Parathyroid adenoma (tissue), 2 donors: ENCODE measurements at regions not wholly inside any gene's neighbourhood (a gene's known extent, or its start where the extent isn't known, plus 50 kb on each side); places are given as distances from the start of the nearest gene placed in this dataset.

Experiments
- H2AFZ ChIP-seq: fragments of 300-600 bp; sonication (generic); one replicate; pipeline ENCODE4 v1.7.0; 2017; ENCODE audit warnings: antibody characterized with exemption, mild to moderate bottlenecking
- H3K27ac ChIP-seq: fragments of 300-600 bp; sonication (generic); one replicate; pipeline ENCODE4 v1.7.0; 2017
- H3K27me3 ChIP-seq: fragments of 300-600 bp; sonication (generic); one replicate; pipeline ENCODE4 v1.7.0; 2017; ENCODE audit warnings: low read length; ENCODE audit not compliant: control insufficient read depth, insufficient read depth
- H3K36me3 ChIP-seq: fragments of 300-600 bp; sonication (generic); one replicate; pipeline ENCODE4 v1.7.0; 2017; ENCODE audit warnings: low read length; ENCODE audit not compliant: control insufficient read depth, insufficient read depth
- H3K4me1 ChIP-seq: fragments of 300-600 bp; sonication (generic); one replicate; pipeline ENCODE4 v1.7.0; 2017; ENCODE audit warnings: control low read depth
- H3K4me2 ChIP-seq: fragments of 300-600 bp; sonication (generic); one replicate; pipeline ENCODE4 v1.7.0; 2017; ENCODE audit warnings: low read length
- H3K4me3 ChIP-seq: fragments of 300-600 bp; sonication (generic); one replicate; pipeline ENCODE4 v1.7.0; 2017; ENCODE audit warnings: low read depth, low read length
- H3K79me2 ChIP-seq: fragments of 300-600 bp; sonication (generic); one replicate; pipeline ENCODE4 v1.7.0; 2017; ENCODE audit warnings: control low read depth
- H3K9ac ChIP-seq: fragments of 300-600 bp; sonication (generic); one replicate; pipeline ENCODE4 v1.7.0; 2017; ENCODE audit warnings: mild to moderate bottlenecking
- H3K9me3 ChIP-seq: fragments of 300-600 bp; sonication (generic); one replicate; pipeline ENCODE4 v1.7.0; 2017; ENCODE audit warnings: low read length; ENCODE audit not compliant: control insufficient read depth
- TF ChIP-seq, protein P1 (sequence below): fragments of 300-600 bp; sonication (generic); IDR thresholded peaks from one replicate; pipeline ENCODE4 v1.7.0; 2017; ENCODE audit warnings: antibody characterized with exemption, mild to moderate bottlenecking
- donor health status: primary hyperparathyroidism.

DNA sequence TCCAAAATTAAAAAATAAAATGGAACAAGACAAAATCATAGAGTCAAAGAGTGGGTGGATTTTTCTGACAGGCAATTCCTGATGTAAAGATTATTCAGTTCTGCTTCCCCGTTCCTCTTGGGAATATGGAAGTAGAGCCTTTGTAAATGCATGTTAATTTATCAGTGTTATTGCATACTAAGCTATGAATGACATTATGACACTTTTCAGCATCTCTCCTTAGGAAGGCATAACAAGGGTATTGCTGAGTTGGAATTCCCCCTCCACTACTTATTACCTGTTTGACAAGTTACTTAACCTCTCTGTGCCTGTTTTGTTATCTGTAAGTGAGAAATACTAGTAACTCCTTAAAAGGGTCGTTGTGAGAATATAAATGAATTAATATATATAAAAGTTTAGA lies 640.4 kb downstream of the LMO4 start:
- Histone ChIP-seq H3K9ac (no peak overlapping the region), H3K79me2 (no peaks in the 10 kb centered on the region), H3K4me3 (no peak overlapping the region), H3K36me3 (no peaks in the 10 kb centered on the region), H3K27ac (no peak overlapping the region), H3K4me2 (no peak overlapping the region), H3K9me3 (no peaks in the 10 kb centered on the region), H3K27me3 (no peaks in the 10 kb centered on the region), H3K4me1 (no peaks in the 10 kb centered on the region), H2AFZ (no peak overlapping the region)
- TF ChIP-seq, protein P1, sequence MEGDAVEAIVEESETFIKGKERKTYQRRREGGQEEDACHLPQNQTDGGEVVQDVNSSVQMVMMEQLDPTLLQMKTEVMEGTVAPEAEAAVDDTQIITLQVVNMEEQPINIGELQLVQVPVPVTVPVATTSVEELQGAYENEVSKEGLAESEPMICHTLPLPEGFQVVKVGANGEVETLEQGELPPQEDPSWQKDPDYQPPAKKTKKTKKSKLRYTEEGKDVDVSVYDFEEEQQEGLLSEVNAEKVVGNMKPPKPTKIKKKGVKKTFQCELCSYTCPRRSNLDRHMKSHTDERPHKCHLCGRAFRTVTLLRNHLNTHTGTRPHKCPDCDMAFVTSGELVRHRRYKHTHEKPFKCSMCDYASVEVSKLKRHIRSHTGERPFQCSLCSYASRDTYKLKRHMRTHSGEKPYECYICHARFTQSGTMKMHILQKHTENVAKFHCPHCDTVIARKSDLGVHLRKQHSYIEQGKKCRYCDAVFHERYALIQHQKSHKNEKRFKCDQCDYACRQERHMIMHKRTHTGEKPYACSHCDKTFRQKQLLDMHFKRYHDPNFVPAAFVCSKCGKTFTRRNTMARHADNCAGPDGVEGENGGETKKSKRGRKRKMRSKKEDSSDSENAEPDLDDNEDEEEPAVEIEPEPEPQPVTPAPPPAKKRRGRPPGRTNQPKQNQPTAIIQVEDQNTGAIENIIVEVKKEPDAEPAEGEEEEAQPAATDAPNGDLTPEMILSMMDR, result no peak

DNA sequence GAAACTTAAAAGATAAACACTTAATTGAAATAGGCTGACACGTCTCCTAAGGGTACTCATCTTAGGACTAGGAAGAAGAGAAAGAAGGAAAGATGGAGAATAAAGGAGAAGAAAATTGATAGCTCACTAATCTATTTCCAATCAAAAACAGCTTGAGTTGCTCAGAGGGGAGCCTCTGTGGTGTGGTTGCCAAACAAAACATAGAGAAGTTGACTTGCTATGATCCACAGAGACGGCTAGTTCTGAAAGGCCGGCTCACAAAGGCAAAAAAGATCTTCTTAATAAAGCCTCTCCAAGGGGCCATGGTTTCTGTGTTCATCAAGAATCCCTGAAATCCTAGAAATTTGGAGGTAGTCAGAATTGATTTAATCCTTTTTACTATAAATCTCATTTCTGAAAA lies 644.1 kb downstream of the LMO4 start:
- H3K9ac ChIP-seq, result no peak overlapping the region
- H3K9me3 ChIP-seq, result no peaks in the 10 kb centered on the region
- H3K4me2 ChIP-seq, result no peak overlapping the region
- no peaks in the 10 kb centered on the region for H3K79me2 ChIP-seq
- H3K36me3 ChIP-seq, result no peaks in the 10 kb centered on the region
- no peak overlapping the region for H3K27ac ChIP-seq
- TF ChIP-seq, protein P1, result no peak
- H3K4me1 ChIP-seq, result no peaks in the 10 kb centered on the region
- H3K4me3 ChIP-seq, result no peak overlapping the region
- H3K27me3 ChIP-seq, result no peaks in the 10 kb centered on the region
- no peak overlapping the region for H2AFZ ChIP-seq

DNA sequence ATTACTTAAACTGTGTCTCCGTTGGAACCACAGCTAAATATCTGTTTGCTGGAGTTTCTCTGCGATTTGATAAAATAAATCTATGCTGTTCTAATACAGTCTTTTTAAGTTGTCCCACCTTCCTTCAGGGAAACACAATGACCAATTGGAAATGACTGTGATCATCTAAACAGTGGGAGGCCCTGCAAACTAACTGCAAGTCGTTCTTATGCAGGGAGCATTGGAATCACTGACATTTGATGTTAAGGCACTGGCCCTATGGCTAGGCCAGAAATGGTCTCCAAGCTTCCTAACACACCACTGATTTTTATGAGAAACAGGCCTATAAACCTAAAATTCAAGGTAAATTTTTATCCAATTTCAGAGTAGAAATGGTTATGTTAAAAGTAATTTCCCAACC lies 645.2 kb downstream of the LMO4 start:
- no peaks in the 10 kb centered on the region for H3K4me1 ChIP-seq
- no peak overlapping the region for H3K27ac ChIP-seq
- no peaks in the 10 kb centered on the region for H3K27me3 ChIP-seq
- no peak overlapping the region for H3K9ac ChIP-seq
- no peak overlapping the region for H3K4me2 ChIP-seq
- no peak overlapping the region for H2AFZ ChIP-seq
- H3K36me3 ChIP-seq, result no peaks in the 10 kb centered on the region
- TF ChIP-seq, protein P1, result no peak
- no peaks in the 10 kb centered on the region for H3K79me2 ChIP-seq
- no peak overlapping the region for H3K4me3 ChIP-seq
- H3K9me3 ChIP-seq, result no peaks in the 10 kb centered on the region

DNA sequence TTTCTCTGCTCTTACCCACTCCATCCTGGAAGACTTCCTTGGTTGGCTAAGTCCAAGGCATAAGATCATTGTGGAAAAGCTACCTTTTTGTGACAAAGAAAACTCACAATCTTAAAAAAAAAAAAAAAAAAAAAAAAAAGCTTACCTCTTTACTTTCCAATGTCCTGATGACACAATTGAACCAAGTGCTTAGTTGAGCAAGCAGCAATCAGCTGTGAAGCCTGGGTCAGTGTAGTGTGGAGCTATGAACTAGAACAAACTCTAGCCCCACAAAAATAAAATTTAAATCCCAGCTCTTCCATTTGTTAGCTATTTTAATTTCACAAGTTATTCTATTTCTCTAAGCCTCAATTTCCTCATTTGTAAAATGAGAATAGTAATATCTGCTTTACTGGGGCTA lies 647.6 kb downstream of the LMO4 start:
- Histone ChIP-seq H3K9ac (no peak overlapping the region), H3K9me3 (no peaks in the 10 kb centered on the region), H3K27me3 (no peaks in the 10 kb centered on the region), H3K27ac (no peak overlapping the region), H3K36me3 (no peaks in the 10 kb centered on the region), H2AFZ (no peak overlapping the region), H3K4me1 (no peaks in the 10 kb centered on the region), H3K4me2 (no peak overlapping the region), H3K4me3 (no peak overlapping the region), H3K79me2 (no peaks in the 10 kb centered on the region)
- TF ChIP-seq, protein P1, result no peak

DNA sequence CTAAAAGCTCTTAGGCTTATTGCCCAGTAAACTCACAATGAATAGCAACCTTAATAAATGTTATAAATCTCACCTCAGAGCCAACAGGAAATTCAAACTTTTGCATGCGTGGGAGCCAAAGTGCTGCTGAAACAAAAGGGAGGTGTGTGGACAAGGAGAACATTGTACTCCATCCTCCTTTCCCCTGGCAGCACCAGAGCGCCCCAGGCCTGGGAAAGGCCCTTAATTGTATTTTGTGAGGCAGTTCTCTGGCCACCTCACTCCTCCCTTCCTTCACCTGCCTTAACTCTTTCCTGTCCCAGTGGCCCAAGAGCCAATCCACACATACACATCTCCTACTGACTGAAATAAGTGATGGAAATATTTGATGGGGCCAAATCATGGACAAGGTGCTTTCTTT lies 648.5 kb downstream of the LMO4 start:
- TF ChIP-seq, protein P1, result no peak
- no peak overlapping the region for H3K4me3 ChIP-seq
- no peak overlapping the region for H3K4me2 ChIP-seq

More for the DNA sequence above, 648.5 kb downstream of the LMO4 start:
- H3K9ac ChIP-seq, result no peak overlapping the region
- no peaks in the 10 kb centered on the region for H3K27me3 ChIP-seq
- H3K9me3 ChIP-seq, result no peaks in the 10 kb centered on the region
- no peaks in the 10 kb centered on the region for H3K36me3 ChIP-seq
- no peaks in the 10 kb centered on the region for H3K79me2 ChIP-seq
- no peak overlapping the region for H3K27ac ChIP-seq
- H3K4me1 ChIP-seq, result no peaks in the 10 kb centered on the region
- no peak overlapping the region for H2AFZ ChIP-seq
